ENCODE measurements at regions not wholly inside any gene's neighbourhood (a gene's known extent, or its start where the extent isn't known, plus 50 kb on each side); places are given as distances from the start of the nearest gene placed in this dataset.

DNA sequence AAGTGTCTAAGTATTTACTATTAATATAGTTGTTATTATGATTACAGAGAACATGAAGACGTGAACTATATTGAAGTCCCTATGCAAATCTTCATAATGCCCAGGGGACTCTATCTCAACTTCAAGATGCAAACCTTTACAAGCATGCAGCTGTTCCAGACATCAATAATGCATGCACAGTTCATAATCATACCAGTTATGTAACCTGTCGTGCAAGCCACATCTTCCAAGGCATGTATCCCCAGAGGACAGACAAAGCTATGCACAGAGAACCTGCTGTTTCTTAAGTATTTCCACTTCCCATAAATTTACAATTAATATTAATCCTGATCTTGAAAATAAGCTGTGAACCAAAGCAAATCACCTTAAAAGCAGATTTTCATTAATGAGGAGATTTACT, 534.1 kb downstream of the TUSC7 start:
- TF ChIP-seq POLR2A (IDR thresholded peaks at IDR 0.05; ENCODE audit: extremely low read depth, insufficient read length): no peak
- TF ChIP-seq, protein P1, sequence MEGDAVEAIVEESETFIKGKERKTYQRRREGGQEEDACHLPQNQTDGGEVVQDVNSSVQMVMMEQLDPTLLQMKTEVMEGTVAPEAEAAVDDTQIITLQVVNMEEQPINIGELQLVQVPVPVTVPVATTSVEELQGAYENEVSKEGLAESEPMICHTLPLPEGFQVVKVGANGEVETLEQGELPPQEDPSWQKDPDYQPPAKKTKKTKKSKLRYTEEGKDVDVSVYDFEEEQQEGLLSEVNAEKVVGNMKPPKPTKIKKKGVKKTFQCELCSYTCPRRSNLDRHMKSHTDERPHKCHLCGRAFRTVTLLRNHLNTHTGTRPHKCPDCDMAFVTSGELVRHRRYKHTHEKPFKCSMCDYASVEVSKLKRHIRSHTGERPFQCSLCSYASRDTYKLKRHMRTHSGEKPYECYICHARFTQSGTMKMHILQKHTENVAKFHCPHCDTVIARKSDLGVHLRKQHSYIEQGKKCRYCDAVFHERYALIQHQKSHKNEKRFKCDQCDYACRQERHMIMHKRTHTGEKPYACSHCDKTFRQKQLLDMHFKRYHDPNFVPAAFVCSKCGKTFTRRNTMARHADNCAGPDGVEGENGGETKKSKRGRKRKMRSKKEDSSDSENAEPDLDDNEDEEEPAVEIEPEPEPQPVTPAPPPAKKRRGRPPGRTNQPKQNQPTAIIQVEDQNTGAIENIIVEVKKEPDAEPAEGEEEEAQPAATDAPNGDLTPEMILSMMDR (IDR thresholded peaks at IDR 0.05; ENCODE audit: low read depth, low read length): no peak
- no peak for TF ChIP-seq MAX (IDR thresholded peaks at IDR 0.05; ENCODE audit: low read depth, low read length)
